Parathyroid adenoma (tissue), 2 donors: ENCODE measurements at regions not wholly inside any gene's neighbourhood (a gene's known extent, or its start where the extent isn't known, plus 50 kb on each side); places are given as distances from the start of the nearest gene placed in this dataset.

Experiments used
- H2AFZ ChIP-seq: fragments of 300-600 bp; sonication (generic); one replicate; pipeline ENCODE4 v1.7.0; 2017; ENCODE audit warnings: antibody characterized with exemption, mild to moderate bottlenecking
- H3K27ac ChIP-seq: fragments of 300-600 bp; sonication (generic); one replicate; pipeline ENCODE4 v1.7.0; 2017
- H3K27me3 ChIP-seq: fragments of 300-600 bp; sonication (generic); one replicate; pipeline ENCODE4 v1.7.0; 2017; ENCODE audit warnings: low read length; ENCODE audit not compliant: control insufficient read depth, insufficient read depth
- H3K36me3 ChIP-seq: fragments of 300-600 bp; sonication (generic); one replicate; pipeline ENCODE4 v1.7.0; 2017; ENCODE audit warnings: low read length; ENCODE audit not compliant: control insufficient read depth, insufficient read depth
- H3K4me1 ChIP-seq: fragments of 300-600 bp; sonication (generic); one replicate; pipeline ENCODE4 v1.7.0; 2017; ENCODE audit warnings: control low read depth
- H3K4me2 ChIP-seq: fragments of 300-600 bp; sonication (generic); one replicate; pipeline ENCODE4 v1.7.0; 2017; ENCODE audit warnings: low read length
- H3K4me3 ChIP-seq: fragments of 300-600 bp; sonication (generic); one replicate; pipeline ENCODE4 v1.7.0; 2017; ENCODE audit warnings: low read depth, low read length
- H3K79me2 ChIP-seq: fragments of 300-600 bp; sonication (generic); one replicate; pipeline ENCODE4 v1.7.0; 2017; ENCODE audit warnings: control low read depth
- H3K9ac ChIP-seq: fragments of 300-600 bp; sonication (generic); one replicate; pipeline ENCODE4 v1.7.0; 2017; ENCODE audit warnings: mild to moderate bottlenecking
- H3K9me3 ChIP-seq: fragments of 300-600 bp; sonication (generic); one replicate; pipeline ENCODE4 v1.7.0; 2017; ENCODE audit warnings: low read length; ENCODE audit not compliant: control insufficient read depth
- CTCF ChIP-seq: fragments of 300-600 bp; sonication (generic); IDR thresholded peaks from one replicate; pipeline ENCODE4 v1.7.0; 2017; ENCODE audit warnings: antibody characterized with exemption, mild to moderate bottlenecking
- donor health status: primary hyperparathyroidism.

GRCh38 chr21:35284199-35284598, 235.1 kb upstream of the RUNX1 start:
- no peaks in the 10 kb centered on the region for H3K4me1 ChIP-seq
- no peak for TF ChIP-seq CTCF
- H3K36me3 ChIP-seq, result no peaks in the 10 kb centered on the region
- H3K9ac ChIP-seq, result no peak overlapping the region
- H2AFZ ChIP-seq, result no peak overlapping the region
- H3K79me2 ChIP-seq, result no peaks in the 10 kb centered on the region
- no peak overlapping the region for H3K27ac ChIP-seq
- H3K4me3 ChIP-seq, result no peak overlapping the region
- no peak overlapping the region for H3K4me2 ChIP-seq
- no peaks in the 10 kb centered on the region for H3K27me3 ChIP-seq
- no peaks in the 10 kb centered on the region for H3K9me3 ChIP-seq

GRCh38 chr21:35282944-35283343, 233.8 kb upstream of the RUNX1 start:
- Histone ChIP-seq H3K27ac (no peak overlapping the region), H3K4me3 (no peak overlapping the region), H3K9ac (no peak overlapping the region), H3K27me3 (no peaks in the 10 kb centered on the region), H3K4me1 (no peaks in the 10 kb centered on the region), H2AFZ (no peak overlapping the region), H3K9me3 (no peaks in the 10 kb centered on the region), H3K4me2 (no peak overlapping the region), H3K79me2 (no peaks in the 10 kb centered on the region), H3K36me3 (no peaks in the 10 kb centered on the region)
- TF ChIP-seq CTCF, result no peak

DNA sequence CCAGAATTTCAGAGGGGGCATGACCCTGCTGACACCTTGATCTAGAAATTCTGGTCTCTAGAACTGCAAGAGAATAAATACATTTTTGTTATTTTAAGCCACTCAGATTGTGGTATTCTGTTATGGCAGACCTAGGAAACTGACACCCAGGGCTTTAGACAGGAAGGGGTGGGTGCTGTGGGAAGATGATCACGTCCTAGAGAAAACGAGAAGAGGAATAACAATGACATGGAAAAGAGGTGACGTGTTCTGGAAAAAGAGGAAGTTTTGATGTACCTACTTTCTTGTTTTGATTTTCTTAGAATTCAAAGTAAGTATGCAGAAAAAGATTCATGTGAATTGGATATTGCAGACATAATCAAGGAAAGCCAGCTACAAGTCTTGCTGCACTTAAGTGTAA, 232.9 kb upstream of the RUNX1 start:
- no peak for TF ChIP-seq CTCF
- no peak overlapping the region for H3K4me3 ChIP-seq
- H3K4me1 ChIP-seq, result no peaks in the 10 kb centered on the region
- no peaks in the 10 kb centered on the region for H3K27me3 ChIP-seq
- H3K36me3 ChIP-seq, result no peaks in the 10 kb centered on the region
- no peak overlapping the region for H3K4me2 ChIP-seq
- H2AFZ ChIP-seq, result no peak overlapping the region
- H3K9me3 ChIP-seq, result no peaks in the 10 kb centered on the region
- H3K9ac ChIP-seq, result no peak overlapping the region
- H3K27ac ChIP-seq, result no peak overlapping the region
- H3K79me2 ChIP-seq, result no peaks in the 10 kb centered on the region

GRCh38 chr21:35280231-35280630, 231.1 kb upstream of the RUNX1 start:
- no peak for TF ChIP-seq CTCF
- H3K4me1 ChIP-seq, result no peaks in the 10 kb centered on the region
- no peak overlapping the region for H3K27ac ChIP-seq
- H3K27me3 ChIP-seq, result no peaks in the 10 kb centered on the region
- H3K9ac ChIP-seq, result no peak overlapping the region
- H3K36me3 ChIP-seq, result no peaks in the 10 kb centered on the region
- H3K4me3 ChIP-seq, result no peak overlapping the region
- no peak overlapping the region for H2AFZ ChIP-seq
- no peaks in the 10 kb centered on the region for H3K9me3 ChIP-seq
- no peak overlapping the region for H3K4me2 ChIP-seq
- H3K79me2 ChIP-seq, result no peaks in the 10 kb centered on the region

DNA sequence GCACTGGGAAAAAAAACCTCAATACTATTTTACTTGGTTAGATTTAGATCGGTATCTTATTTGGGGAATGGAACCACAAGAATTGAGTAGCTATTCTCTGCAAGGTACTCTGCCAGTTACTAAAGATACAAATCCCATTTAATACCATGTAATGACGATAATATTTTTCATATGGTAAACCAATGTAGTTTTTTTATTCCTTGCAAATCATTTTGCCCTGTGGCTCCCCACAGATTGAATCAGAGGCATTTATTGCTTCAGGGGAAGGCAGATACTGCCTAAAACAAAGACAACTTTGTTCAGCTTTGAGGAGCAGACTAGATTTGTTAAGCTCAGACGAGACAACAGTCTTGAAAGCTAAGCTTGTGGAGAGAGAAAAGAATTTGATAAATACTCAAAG, 226.7 kb upstream of the RUNX1 start:
- H3K36me3 ChIP-seq, result no peaks in the 10 kb centered on the region
- H3K9ac ChIP-seq, result no peak overlapping the region
- no peak for TF ChIP-seq CTCF
- H3K79me2 ChIP-seq, result no peaks in the 10 kb centered on the region
- no peaks in the 10 kb centered on the region for H3K9me3 ChIP-seq
- no peak overlapping the region for H3K27ac ChIP-seq
- no peak overlapping the region for H3K4me2 ChIP-seq
- no peaks in the 10 kb centered on the region for H3K4me1 ChIP-seq
- H3K27me3 ChIP-seq, result no peaks in the 10 kb centered on the region
- no peak overlapping the region for H3K4me3 ChIP-seq
- no peak overlapping the region for H2AFZ ChIP-seq
